ENCODE measurements at regions not wholly inside any gene's neighbourhood (a gene's known extent, or its start where the extent isn't known, plus 50 kb on each side); places are given as distances from the start of the nearest gene placed in this dataset.
"Not testable (repeated sequence)": the region's sequence is repeated elsewhere in the genome, so short reads cannot be mapped to it uniquely, and the experiment has no call there.

DNA sequence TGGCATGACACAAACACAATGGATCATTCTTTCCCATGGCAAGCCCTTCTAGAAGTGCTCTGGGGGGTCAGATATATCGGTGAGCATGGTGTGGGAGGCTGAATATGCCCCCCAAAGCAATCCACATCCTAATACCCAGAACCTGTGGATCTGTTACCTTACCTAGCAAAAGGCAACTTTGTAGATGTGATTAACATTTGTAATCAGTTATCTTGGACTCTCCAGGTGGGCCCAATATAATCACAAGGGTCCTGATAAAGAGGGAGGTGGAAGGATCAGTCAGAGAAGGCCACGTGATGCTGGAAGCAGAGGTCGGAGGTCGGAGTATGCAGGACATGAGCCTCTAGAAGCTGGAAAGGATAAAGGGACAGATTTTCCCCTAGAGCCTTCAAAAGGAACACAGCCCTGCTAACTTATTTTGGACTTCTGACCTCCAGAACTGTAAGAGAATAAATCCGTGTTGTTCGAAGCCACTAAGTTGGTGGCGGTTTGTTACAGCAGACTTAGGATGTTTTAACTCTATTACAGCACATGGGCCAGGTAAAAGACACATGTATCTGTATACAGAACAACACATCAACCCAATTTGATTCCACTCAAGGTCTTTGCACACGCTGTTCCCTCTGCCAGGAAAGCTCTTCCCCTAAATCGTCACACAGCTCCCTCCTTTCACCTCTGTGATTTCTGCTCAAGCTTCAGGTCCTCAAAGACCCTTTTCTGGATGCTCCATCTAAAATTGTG lies 115.3 kb downstream of the NOG start:
- Mint-ChIP-seq H3K4me3 (no peak overlapping the region), H3K27ac (no peak overlapping the region), H3K4me1 (ENCODE audit: low read depth) (no peaks in the 10 kb centered on the region), H3K9me3 (no peaks in the 10 kb centered on the region), H3K27me3 (peaks cover 7% of the 10 kb centered on the region), H3K36me3 (ENCODE audit: low read depth) (no peaks in the 10 kb centered on the region)

- no peaks in the 10 kb centered on the region for H3K36me3 Mint-ChIP-seq (ENCODE audit: low read depth)
- H3K4me3 Mint-ChIP-seq, result no peak overlapping the region
- H3K4me1 Mint-ChIP-seq (ENCODE audit: low read depth), result no peaks in the 10 kb centered on the region
- peaks cover 7% of the 10 kb centered on the region for H3K27me3 Mint-ChIP-seq
- no peaks in the 10 kb centered on the region for H3K9me3 Mint-ChIP-seq
- no peak overlapping the region for H3K27ac Mint-ChIP-seq
Measured at GRCh38 chr17:56710986-56711385, 117.5 kb downstream of the NOG start.

DNA sequence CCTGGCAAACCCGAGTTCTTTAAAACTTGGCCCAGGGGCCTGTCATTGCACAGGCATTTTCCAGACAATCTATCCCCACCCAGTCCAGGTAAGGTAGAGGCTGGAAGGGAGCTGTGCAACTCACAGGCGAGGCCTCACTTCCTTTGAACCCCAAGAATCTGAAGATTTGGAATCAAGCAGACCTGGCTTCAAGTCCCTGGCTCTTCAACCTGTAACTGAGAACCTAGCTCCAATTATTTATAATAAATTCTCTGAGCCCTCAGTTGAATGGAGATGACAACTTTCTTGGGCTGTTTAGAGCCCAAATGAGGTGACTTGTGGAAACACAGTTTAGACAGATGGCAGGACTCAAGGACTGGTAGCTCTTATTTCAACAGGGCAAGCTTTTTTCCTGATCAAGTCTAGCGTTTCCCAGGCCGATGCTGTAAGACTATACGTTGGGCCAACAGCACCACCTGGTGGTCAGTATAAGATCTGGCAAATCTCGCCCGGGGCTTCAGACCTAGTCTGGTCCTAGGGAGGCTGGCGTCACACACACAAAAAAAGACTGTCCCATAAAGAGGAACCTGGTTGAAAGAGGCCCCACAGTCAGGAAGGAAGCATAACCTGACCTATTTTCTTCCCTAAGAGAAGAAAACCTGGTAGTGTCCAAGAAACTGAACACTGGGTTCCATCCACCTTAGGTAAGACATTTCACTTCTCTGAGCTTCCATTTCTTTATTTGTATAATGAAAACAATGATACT lies 117.9 kb downstream of the C17orf67 start:
- H3K4me3 Mint-ChIP-seq, result no peak overlapping the region
- no peaks in the 10 kb centered on the region for H3K27me3 Mint-ChIP-seq
- H3K9me3 Mint-ChIP-seq, result no peaks in the 10 kb centered on the region
- H3K4me1 Mint-ChIP-seq (ENCODE audit: low read depth), result no peaks in the 10 kb centered on the region
- no peak overlapping the region for H3K27ac Mint-ChIP-seq
- H3K36me3 Mint-ChIP-seq (ENCODE audit: low read depth), result no peaks in the 10 kb centered on the region

DNA sequence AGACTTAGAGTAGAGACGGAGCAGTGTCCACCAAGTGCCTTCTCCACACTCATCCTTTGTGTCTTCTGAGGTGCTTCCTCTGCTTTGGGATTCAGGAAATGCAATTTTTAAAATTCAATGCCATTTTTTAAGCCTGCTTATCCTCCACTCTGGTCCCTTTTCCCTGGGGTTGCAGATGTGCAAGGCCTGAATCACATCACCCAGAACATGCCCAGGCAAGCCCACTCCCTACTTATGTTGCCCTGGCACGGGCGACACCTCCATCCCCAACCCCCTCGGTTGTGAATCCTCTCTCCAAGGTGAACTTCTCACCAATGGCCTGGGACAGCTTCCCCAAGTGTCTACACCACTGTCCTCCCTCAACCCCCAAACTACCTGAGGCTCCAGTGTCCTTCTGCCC lies 116.2 kb downstream of the C17orf67 start:
- no peaks in the 10 kb centered on the region for H3K9me3 Mint-ChIP-seq
- no peaks in the 10 kb centered on the region for H3K27me3 Mint-ChIP-seq
- no peak overlapping the region for H3K4me3 Mint-ChIP-seq
- no peaks in the 10 kb centered on the region for H3K36me3 Mint-ChIP-seq (ENCODE audit: low read depth)
- no peak overlapping the region for H3K27ac Mint-ChIP-seq
- H3K4me1 Mint-ChIP-seq (ENCODE audit: low read depth), result no peaks in the 10 kb centered on the region

- H3K9me3 Mint-ChIP-seq, result no peaks in the 10 kb centered on the region
- H3K4me3 Mint-ChIP-seq, result no peak overlapping the region
- H3K4me1 Mint-ChIP-seq (ENCODE audit: low read depth), result no peaks in the 10 kb centered on the region
- no peak overlapping the region for H3K27ac Mint-ChIP-seq
- H3K36me3 Mint-ChIP-seq (ENCODE audit: low read depth), result no peaks in the 10 kb centered on the region
- no peaks in the 10 kb centered on the region for H3K27me3 Mint-ChIP-seq
Measured at GRCh38 chr17:56718515-56718914, 115.2 kb downstream of the C17orf67 start.

DNA sequence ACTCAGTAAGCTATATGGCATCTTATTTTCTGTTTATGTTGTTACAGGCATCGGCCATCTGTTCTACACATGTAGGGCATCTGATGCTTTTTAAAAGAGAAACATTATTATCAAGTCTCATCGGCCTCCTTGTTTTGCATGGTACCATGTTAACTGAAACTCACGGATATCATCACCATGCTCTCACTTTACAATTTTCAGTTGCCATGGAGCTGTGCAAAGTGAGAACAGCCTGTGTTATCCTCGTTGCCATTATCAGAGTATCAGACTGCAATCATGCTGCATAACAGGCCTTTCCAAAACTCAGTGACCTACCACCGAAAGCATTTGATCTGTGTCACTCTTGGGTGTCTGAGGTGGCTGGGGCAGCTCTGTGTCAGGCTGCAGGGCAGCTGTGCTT lies 110.3 kb downstream of the C17orf67 start:
- no peaks in the 10 kb centered on the region for H3K36me3 Mint-ChIP-seq (ENCODE audit: low read depth)
- H3K27ac Mint-ChIP-seq, result no peak overlapping the region
- H3K4me1 Mint-ChIP-seq (ENCODE audit: low read depth), result no peaks in the 10 kb centered on the region
- H3K9me3 Mint-ChIP-seq, result no peaks in the 10 kb centered on the region
- no peaks in the 10 kb centered on the region for H3K27me3 Mint-ChIP-seq
- H3K4me3 Mint-ChIP-seq, result no peak overlapping the region

GRCh38 chr17:56724664-56725063 lies 109.1 kb downstream of the C17orf67 start:
- no peaks in the 10 kb centered on the region for H3K36me3 Mint-ChIP-seq (ENCODE audit: low read depth)
- no peak overlapping the region for H3K4me3 Mint-ChIP-seq
- H3K4me1 Mint-ChIP-seq (ENCODE audit: low read depth), result no peaks in the 10 kb centered on the region
- no peak overlapping the region for H3K27ac Mint-ChIP-seq
- H3K27me3 Mint-ChIP-seq, result no peaks in the 10 kb centered on the region
- H3K9me3 Mint-ChIP-seq, result no peaks in the 10 kb centered on the region

DNA sequence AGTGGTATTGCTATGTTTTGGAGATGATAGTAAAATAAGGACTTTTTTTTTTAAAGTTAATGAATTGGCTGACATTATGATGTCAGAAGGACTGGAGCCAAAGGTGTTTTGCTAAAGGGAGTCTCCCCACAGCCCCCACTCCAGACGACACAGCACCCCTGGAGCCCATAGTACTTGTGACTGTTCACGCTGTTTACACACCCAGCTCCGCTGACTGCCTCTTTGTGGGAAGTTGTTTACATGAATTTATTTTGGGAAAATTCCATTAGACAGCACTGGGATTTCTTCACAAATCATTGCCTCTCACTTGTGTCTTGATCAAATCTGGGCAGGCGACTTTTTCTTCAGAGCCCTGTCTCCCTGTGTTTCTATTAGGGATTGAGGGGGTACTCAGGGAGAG lies 108.6 kb downstream of the C17orf67 start:
- Mint-ChIP-seq H3K9me3 (no peaks in the 10 kb centered on the region), H3K27me3 (no peaks in the 10 kb centered on the region), H3K4me3 (no peak overlapping the region), H3K27ac (no peak overlapping the region), H3K36me3 (ENCODE audit: low read depth) (no peaks in the 10 kb centered on the region), H3K4me1 (ENCODE audit: low read depth) (no peaks in the 10 kb centered on the region)

DNA sequence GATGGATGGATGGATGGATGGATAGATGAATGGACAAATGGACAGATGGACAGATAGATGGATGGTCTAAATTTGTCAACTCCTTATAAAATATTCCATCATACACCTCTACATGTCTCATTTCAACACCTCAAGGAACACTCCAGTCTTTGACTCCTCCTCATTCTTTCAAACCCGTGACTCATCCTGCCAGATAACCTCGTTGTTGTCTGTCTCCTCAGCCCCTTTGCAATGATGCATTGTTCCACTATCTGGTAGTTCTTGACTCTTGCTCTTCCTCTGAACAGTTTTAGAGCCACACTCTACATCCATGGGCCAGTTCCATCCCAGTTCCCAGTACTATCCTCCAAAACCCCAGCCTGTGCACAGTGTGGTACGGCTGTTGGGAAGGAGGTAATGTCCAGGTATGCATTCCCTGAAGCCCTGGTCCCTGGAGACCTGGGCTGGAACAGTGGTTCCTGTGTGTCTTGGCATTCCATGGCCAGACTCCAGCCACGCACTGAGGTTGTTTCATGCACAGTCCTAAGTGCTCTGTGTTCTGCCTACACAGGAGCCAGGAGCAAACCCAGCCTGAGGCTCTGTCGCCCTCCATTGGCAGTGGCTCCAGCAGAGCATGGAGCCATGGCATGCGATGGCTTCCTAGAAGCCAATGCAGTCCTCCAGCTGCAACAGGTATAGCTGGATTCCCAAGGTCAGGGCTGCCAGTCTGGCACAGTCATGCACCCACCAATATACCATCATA lies 105.7 kb downstream of the C17orf67 start:
- Mint-ChIP-seq H3K27ac (no peak overlapping the region), H3K9me3 (no peaks in the 10 kb centered on the region), H3K36me3 (ENCODE audit: low read depth) (no peaks in the 10 kb centered on the region), H3K4me3 (no peak overlapping the region), H3K4me1 (ENCODE audit: low read depth) (no peaks in the 10 kb centered on the region), H3K27me3 (no peaks in the 10 kb centered on the region)

DNA sequence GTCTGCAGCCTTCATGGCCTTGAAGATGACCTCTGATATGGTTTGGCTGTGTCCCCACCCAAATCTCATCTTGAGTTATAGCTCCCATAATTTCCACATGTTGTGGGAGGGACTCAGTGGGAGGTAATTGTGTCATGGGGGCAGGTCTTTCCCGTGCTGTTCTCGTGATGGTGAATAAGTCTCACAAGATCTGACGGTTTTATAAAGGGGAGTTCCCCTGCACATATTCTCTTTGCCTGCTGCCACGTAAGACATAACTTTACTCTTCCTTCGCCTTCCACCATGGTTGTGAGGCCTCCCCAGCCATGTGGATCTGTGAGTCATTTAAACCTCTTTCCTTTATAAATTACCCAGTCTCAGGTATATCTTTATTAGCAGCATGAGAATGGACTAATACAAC lies 102.6 kb downstream of the C17orf67 start:
- not testable (repeated sequence) for H3K27ac Mint-ChIP-seq; H3K4me1 Mint-ChIP-seq (ENCODE audit: low read depth)

GRCh38 chr17:56733833-56734232 lies 99.9 kb downstream of the C17orf67 start:
- H3K36me3 Mint-ChIP-seq (ENCODE audit: low read depth), result no peaks in the 10 kb centered on the region
- H3K27me3 Mint-ChIP-seq, result no peaks in the 10 kb centered on the region
- H3K9me3 Mint-ChIP-seq, result no peaks in the 10 kb centered on the region
- H3K4me1 Mint-ChIP-seq (ENCODE audit: low read depth), result no peaks in the 10 kb centered on the region
- H3K27ac Mint-ChIP-seq, result no peak overlapping the region
- no peak overlapping the region for H3K4me3 Mint-ChIP-seq

More for the DNA sequence above, 102.6 kb downstream of the C17orf67 start:
- not testable (repeated sequence) for H3K4me3 Mint-ChIP-seq; H3K36me3 Mint-ChIP-seq (ENCODE audit: low read depth); H3K27me3 Mint-ChIP-seq; H3K9me3 Mint-ChIP-seq

- Mint-ChIP-seq H3K27me3 (no peaks in the 10 kb centered on the region), H3K4me3 (no peak overlapping the region), H3K9me3 (no peaks in the 10 kb centered on the region), H3K36me3 (ENCODE audit: low read depth) (no peaks in the 10 kb centered on the region), H3K27ac (no peak overlapping the region), H3K4me1 (ENCODE audit: low read depth) (no peaks in the 10 kb centered on the region)
Measured at GRCh38 chr17:56735842-56736241, 97.9 kb downstream of the C17orf67 start.

- Mint-ChIP-seq H3K36me3 (ENCODE audit: low read depth) (no peaks in the 10 kb centered on the region), H3K27me3 (peaks cover 5% of the 10 kb centered on the region), H3K4me1 (ENCODE audit: low read depth) (no peaks in the 10 kb centered on the region), H3K27ac (no peak overlapping the region), H3K9me3 (no peaks in the 10 kb centered on the region), H3K4me3 (no peak overlapping the region)
Measured at GRCh38 chr17:56737421-56738161, 96.1 kb downstream of the C17orf67 start.

GRCh38 chr17:56739376-56739775 lies 94.3 kb downstream of the C17orf67 start:
- H3K4me3 Mint-ChIP-seq, result no peak overlapping the region
- H3K27me3 Mint-ChIP-seq, result peaks cover 5% of the 10 kb centered on the region
- H3K36me3 Mint-ChIP-seq (ENCODE audit: low read depth), result no peaks in the 10 kb centered on the region
- no peaks in the 10 kb centered on the region for H3K4me1 Mint-ChIP-seq (ENCODE audit: low read depth)
- H3K27ac Mint-ChIP-seq, result no peak overlapping the region
- H3K9me3 Mint-ChIP-seq, result no peaks in the 10 kb centered on the region

- Mint-ChIP-seq H3K36me3 (ENCODE audit: low read depth) (no peaks in the 10 kb centered on the region), H3K27me3 (peaks cover 5% of the 10 kb centered on the region), H3K4me3 (no peak overlapping the region), H3K27ac (no peak overlapping the region), H3K9me3 (no peaks in the 10 kb centered on the region), H3K4me1 (ENCODE audit: low read depth) (no peaks in the 10 kb centered on the region)
Measured at GRCh38 chr17:56739776-56740175, 93.9 kb downstream of the C17orf67 start.
